GM18511 (cell line): ENCODE measurements at regions not wholly inside any gene's neighbourhood (a gene's known extent, or its start where the extent isn't known, plus 50 kb on each side); places are given as distances from the start of the nearest gene placed in this dataset.
A peak's percentile ranks its signal among the peaks of the same experiment; 100 is the strongest.
"Not testable (repeated sequence)": the region's sequence is repeated elsewhere in the genome, so short reads cannot be mapped to it uniquely, and the experiment has no call there.

Source experiments
- ATAC-seq: cut with Tn5 transposase; IDR thresholded peaks from one replicate; pipeline ENCODE4 v1.9.1; 2021; ENCODE audit warnings: mild to moderate bottlenecking, moderate library complexity; ENCODE audit not compliant: unreplicated experiment

DNA sequence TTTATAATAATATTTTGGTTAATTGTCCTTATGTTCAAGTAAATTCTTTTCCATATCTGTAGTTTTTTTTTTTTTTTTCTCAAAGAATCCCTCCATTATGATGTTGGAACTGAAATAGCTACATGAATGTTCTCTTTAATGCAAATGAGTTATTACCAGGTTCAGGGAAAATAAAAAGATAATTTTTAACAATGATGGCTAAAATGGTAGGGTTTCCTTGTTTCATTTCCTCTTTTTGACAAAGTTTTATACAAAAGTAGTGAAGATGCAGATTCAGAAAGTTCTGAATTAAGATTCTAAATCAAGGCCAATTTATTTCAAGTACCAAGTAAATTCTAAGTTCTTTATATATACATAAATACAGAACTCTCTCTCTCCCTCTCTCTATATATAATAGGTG lies 779.0 kb upstream of the INTU start:
- ATAC-seq, result peak; percentile 80

- ATAC-seq, result no peak
These were observed 775.9 kb upstream of the INTU start for GRCh38 chr4:126856906-126857305.

GRCh38 chr4:126859314-126859713 lies 773.4 kb upstream of the INTU start:
- no peak for ATAC-seq

GRCh38 chr4:126859872-126860271 lies 772.9 kb upstream of the INTU start:
- ATAC-seq, result no peak

GRCh38 chr4:126860308-126860707 lies 772.4 kb upstream of the INTU start:
- no peak for ATAC-seq

- no peak for ATAC-seq
These were observed 762.8 kb upstream of the INTU start for GRCh38 chr4:126869967-126870366.

DNA sequence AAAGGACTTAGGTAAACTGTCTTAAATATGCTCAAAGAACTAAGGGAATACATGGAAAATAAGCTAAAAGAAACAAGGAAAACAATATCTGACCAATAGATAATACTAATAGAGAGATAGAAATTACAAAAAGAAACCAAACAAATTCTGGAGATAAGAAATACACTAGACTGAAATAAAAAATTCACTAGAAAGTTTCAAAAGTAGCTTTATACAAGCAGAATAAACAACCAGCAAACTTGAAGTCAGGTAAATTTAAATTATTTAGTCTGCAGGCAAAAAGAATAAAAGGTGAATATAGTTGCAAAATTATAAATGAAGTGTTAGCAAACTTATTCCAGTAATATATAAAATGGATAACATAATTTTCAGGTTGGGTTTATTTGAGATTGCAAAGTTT lies 760.9 kb upstream of the INTU start:
- no peak for ATAC-seq

DNA sequence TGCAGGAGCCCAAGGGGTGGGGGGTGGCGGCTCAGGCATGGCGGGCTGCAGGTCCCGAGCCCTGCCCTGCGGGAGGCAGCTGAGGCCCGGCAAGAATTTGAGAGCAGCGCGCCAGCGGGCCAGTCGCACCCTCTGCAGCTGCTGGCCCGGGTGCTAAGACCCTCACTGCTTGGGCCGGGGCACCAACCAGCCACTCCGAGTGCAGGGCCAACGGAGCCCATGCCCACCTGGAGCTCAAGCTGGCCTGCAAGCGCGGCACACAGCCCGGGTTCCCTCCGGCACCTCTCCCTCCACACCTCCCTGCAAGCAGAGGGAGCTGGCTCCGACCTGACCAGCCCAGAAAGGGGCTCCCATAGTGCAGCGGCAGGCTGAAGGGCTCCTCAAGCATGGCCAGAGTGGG lies 758.2 kb upstream of the INTU start:
- ATAC-seq, result no peak

- ATAC-seq, result no peak
These were observed 743.8 kb upstream of the INTU start for GRCh38 chr4:126888968-126889367.

DNA sequence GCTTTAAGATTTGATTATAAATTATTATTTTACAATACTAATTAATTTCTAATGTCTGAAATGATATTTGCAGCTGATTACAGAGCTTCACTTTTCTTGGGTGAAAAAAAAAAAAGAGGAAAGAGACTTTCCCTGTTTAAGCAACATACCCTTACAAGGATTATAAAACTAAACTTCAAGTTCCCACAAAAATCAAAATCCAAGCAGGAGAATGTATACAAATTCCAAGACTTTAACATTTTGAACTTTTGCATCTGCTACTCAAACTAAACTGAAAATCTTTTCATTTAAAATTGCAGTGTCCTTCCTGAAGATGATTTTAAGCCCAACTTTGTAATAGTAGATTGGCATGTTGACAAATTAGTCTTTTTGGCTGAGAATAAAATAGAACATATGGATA lies 742.4 kb upstream of the INTU start:
- ATAC-seq, result no peak

- ATAC-seq, result no peak
These were observed 741.8 kb upstream of the INTU start for GRCh38 chr4:126890994-126891393.

- ATAC-seq, result no peak
These were observed 737.8 kb upstream of the INTU start for GRCh38 chr4:126894963-126895362.

- ATAC-seq, result peak; percentile 71
These were observed 736.7 kb upstream of the INTU start for GRCh38 chr4:126895988-126896570.

GRCh38 chr4:126897038-126897437 lies 735.7 kb upstream of the INTU start:
- no peak for ATAC-seq

DNA sequence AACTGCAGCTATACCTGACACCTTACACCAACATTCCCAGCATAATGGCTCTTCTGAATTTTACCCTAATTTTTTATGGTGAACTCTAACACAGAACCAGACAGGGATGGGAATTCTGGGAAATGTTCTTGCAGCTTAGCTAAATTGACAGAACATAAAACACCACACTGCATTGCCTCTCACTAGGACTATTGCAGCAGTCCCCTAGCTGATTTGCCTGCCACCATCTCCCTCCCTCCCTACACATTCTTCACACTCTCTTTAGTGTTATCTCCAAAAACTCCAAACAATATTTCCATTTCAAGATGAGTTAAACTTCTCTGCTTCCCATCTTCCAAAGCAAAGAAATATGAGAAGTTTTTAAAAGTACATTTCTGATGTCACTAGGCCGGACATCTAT lies 733.9 kb upstream of the INTU start:
- ATAC-seq, result no peak

DNA sequence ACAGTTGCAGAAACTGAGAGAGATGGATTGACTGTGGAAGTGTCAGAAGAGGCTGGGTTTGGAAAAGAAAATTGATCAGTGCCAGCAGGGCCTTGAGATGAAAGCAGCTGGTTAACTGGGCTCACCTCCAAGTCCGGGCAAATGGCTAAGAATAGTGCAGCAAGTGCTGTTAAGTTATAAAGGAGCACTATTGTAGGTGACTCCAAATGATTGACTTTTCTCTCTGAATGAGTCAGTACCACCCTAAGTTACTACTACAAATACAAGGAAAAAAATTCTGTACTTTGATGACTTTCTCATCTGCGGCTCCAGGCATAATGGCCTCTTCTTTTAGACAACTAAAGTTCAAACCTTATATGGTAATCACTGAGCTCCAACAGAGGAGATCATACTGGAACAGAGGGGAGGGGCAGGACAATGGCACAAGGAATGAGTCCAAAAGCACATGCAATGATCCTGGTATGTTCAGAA lies 733.4 kb upstream of the INTU start:
- ATAC-seq, result no peak

DNA sequence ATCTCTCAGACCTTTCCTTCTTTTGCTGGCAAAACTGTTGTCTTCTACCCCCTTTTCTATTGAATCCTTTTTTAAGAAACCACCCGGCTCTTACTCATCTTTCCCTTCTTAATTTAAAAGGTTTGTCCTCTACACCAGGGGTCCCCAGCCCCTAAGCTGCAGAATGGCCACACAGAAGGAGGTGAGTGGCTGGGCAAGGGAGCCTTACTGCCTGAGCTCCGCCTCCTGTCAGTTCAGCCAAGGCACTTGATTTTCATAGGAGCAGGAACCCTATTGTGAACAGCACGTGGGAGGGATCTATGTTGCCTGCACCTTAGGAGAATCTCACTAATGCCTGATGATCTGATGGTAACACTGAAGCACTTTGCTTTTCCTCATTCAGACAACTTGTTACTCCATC lies 726.3 kb upstream of the INTU start:
- ATAC-seq, result no peak

DNA sequence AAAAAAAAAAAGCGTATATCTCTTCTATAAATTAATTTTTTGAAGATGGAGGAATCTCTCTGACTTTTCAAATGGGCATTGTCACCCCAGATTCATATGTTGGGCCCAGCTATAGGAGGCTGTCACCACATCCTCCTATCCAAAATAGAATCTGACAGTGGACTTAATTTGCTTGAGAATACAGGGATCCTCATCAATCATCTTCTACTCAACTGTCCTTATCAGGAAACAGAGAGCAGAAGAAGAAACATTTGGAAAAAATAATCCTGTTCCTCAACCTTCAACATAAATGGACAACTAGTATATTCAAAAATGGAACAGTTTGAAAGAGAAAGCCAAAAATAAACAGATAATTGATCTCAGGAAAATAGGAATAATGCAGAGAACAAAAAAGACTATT lies 725.4 kb upstream of the INTU start:
- ATAC-seq, result no peak

DNA sequence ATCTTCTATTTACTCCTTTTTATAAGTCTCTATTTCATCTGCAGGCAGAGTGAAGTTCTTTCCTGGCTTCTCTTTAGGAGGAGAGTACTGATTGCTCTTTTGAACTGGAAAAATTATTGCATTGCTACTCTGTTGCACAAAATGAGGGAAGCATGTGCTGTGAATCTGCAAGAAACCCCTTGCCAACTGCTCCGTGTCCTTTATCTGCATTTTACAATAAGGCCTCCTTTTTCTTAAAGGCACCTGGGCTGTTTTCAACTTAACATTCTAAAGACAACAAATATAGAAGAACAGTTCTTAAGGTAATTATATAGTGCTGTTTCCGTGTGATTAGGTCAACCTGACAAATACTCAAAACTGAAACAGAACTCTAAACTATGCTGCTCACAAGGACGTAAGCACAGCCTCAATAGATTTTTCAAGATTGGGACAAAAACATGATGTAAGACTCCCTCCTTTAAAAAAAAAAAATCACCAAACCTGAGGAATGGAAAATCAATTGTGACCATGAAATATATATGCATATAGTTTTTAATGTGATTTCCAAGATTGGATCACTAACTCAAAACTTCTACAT lies 716.6 kb upstream of the INTU start:
- no peak for ATAC-seq

DNA sequence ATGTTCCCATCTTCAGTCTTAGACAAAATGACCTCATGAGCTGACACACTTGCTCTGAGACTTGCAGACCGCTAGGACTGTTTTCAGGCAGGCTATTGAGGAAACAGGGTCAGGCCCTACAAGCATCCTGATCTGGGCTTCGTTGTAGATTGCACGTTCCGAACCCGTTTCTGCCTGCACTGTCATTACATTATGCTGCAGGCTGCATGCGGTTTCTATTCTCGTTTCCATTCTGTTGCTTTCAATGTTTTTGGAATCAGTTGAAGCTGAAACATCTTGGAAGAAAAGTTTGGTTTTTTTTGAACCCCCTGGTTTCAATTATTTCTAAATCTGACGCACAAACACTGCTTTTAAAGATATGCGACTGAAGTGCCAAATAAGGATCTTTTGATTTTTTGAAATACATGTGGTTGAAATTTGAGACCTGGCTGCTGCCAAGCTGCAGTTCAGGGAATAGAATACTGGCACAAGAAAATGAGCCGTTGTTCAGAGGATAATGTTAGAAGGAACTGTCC lies 716.1 kb upstream of the INTU start:
- ATAC-seq, result no peak

DNA sequence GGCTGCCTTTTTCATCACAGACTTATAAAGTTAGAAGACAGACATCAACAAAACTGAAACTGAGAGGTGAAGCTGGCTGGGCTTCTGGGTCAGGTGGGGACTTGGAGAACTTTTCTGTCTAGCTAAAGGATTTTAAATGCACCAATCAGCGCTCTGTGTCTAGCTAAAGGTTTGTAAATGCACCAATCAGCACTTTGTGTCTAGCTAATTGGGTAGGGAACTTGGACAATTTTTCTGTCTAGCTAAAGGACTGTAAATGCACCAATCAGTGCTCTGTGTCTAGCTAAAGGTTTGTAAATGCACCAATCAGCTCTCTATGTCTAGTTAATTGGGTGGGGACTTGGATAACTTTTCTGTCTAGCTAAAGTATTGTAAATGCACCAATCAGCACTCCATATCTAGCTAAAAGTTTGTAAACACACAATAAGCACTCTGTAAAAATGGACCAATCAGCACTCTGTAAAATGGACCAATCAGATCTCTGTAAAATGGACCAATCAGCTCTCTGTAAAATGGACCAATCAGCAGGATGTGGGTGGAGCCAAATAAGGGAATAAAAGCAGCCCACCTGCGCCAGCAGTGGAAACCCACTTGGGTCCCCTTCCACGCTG lies 710.3 kb upstream of the INTU start:
- not testable (repeated sequence) for ATAC-seq

DNA sequence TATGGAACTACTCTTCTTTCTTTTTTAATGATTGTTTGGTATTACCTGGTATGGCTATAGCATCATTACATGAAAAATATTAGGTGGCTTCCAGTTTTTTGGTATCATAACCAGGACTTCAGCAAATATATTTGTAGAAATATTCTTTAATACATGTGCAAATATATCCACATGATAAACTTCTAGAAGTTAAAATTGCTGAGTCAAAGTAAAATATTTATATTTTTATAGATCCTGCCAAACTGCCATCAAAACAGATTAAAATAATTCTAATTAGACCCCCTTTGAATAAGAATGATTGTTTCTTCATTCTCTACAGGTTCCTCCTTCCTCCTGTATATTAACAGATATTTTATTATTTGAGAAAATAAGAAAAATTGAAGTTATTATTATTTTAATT lies 708.5 kb upstream of the INTU start:
- ATAC-seq, result no peak
